Kidney (tissue), 13 donors: ENCODE measurements at regions not wholly inside any gene's neighbourhood (a gene's known extent, or its start where the extent isn't known, plus 50 kb on each side); places are given as distances from the start of the nearest gene placed in this dataset.

Source experiments
- DNase-seq, 5 donors: peaks; one replicate each; pipeline ENCODE4 v3.0.0-alpha.2; 2013 to 2020
- FAIRE-seq: peaks from 2 replicates; lab custom pipeline; 2012; peaks lifted over from hg19 to GRCh38; lab: Jason Lieb, UNC
- H3K27ac ChIP-seq, 2 donors: one replicate each; pipeline ENCODE4 v1.7.0; 2013; ENCODE audit warnings: low read depth in 2 of 2, low read length in 2 of 2, inconsistent platforms in 1 of 2
- H3K27me3 ChIP-seq: one replicate; pipeline ENCODE4 v1.7.1; 2013; ENCODE audit warnings: low read length, inconsistent platforms; ENCODE audit not compliant: control insufficient read depth, insufficient read depth
- H3K36me3 ChIP-seq, 3 donors: one replicate each; pipeline versions ENCODE4 v1.7.0 to v1.7.1; 2013; ENCODE audit warnings: low read length in 3 of 3, control low read depth in 1 of 3, inconsistent platforms in 1 of 3; ENCODE audit not compliant: insufficient read depth in 3 of 3, control insufficient read depth in 2 of 3
- H3K4me1 ChIP-seq, 3 donors: one replicate each; pipeline versions ENCODE4 v1.7.0 to v1.7.1; 2013; ENCODE audit warnings: low read length in 3 of 3, inconsistent platforms in 1 of 3, low read depth in 1 of 3; ENCODE audit not compliant: control insufficient read depth in 2 of 3, insufficient read depth in 2 of 3
- H3K4me3 ChIP-seq, 3 donors: one replicate each; pipeline versions ENCODE4 v1.7.0 to v1.8.1; 2013; ENCODE audit warnings: low read length in 3 of 3, control low read depth in 1 of 3, inconsistent platforms in 1 of 3
- H3K9ac ChIP-seq, 3 donors: one replicate each; pipeline versions ENCODE4 v1.7.0 to v1.7.1; 2013; ENCODE audit warnings: low read length in 3 of 3, control low read depth in 1 of 3, inconsistent platforms in 1 of 3
- H3K9me3 ChIP-seq, 3 donors: one replicate each; pipeline versions ENCODE4 v1.7.0 to v1.7.1; 2013; ENCODE audit warnings: low read length in 3 of 3, control low read depth in 1 of 3, inconsistent platforms in 1 of 3; ENCODE audit not compliant: control insufficient read depth in 2 of 3, insufficient read depth in 1 of 3
- intact Hi-C: fragments of 100-400 bp; cut with DNase I; formaldehyde crosslinking; loops from one replicate; pipeline ENCODE4 v1.11.1; 2022
- TF ChIP-seq, protein P1 (sequence below): IDR thresholded peaks from 3 replicates; pipeline ENCODE4 v1.5.1; 2012; ENCODE audit warnings: mild to moderate bottlenecking, moderate library complexity, borderline replicate concordance; ENCODE audit not compliant: insufficient read depth; ENCODE audit errors: extremely low read depth
- donor health status: control.
- donor health status: control.
- donor health status: control.
- donor health status: control.
- donor health status: control.
- donor health status: DM: yes; HTN: yes; CAD: no.
- donor health status: Normal renal cell carcinoma (clear cell type).

DNA sequence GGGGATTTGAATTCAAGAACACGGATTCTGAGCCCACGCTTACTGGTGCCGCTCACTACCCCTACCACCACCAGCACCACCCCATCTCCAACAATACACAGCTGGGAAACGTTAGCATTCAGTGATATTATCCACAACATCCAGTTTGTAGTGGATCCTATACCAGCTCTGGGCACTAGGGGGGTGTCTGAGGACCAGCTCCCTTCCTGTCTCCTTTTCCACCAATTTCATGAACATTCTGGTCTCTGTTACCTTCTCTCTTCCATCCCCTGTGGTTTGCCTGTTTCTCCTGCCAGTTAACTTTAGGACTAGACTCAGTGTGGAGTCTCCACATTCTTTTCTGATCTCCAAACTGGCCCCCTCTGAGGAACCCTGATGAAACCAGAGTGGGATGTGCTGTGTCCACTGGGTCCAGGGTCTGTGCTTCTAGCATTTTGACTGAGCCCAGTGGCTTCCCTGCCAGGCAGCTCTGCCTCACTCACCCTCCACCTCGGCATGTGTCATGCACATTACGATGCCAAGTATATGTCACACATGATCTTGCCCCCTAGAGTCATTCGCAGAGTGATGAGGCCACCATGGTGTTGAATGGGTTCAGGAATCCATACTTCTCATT lies 187.0 kb upstream of the CDH13 start:
- DNase-seq (peak in 1 of 5 donors; percentile 10), FAIRE-seq (no peak)
- intact Hi-C loops = no loop called here
- H3K27ac ChIP-seq = no peak overlapping the region
- H3K4me3 ChIP-seq = no peak overlapping the region
- TF ChIP-seq, protein P1, sequence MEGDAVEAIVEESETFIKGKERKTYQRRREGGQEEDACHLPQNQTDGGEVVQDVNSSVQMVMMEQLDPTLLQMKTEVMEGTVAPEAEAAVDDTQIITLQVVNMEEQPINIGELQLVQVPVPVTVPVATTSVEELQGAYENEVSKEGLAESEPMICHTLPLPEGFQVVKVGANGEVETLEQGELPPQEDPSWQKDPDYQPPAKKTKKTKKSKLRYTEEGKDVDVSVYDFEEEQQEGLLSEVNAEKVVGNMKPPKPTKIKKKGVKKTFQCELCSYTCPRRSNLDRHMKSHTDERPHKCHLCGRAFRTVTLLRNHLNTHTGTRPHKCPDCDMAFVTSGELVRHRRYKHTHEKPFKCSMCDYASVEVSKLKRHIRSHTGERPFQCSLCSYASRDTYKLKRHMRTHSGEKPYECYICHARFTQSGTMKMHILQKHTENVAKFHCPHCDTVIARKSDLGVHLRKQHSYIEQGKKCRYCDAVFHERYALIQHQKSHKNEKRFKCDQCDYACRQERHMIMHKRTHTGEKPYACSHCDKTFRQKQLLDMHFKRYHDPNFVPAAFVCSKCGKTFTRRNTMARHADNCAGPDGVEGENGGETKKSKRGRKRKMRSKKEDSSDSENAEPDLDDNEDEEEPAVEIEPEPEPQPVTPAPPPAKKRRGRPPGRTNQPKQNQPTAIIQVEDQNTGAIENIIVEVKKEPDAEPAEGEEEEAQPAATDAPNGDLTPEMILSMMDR = no peak
- no peak overlapping the region for H3K9ac ChIP-seq
- H3K9me3 ChIP-seq = peaks cover 0 to 2% (median 0%) of the 10 kb centered on the region in 3 donors
- H3K27me3 ChIP-seq = no peaks in the 10 kb centered on the region
- H3K4me1 ChIP-seq = no peaks in the 10 kb centered on the region
- no peaks in the 10 kb centered on the region for H3K36me3 ChIP-seq

GRCh38 chr16:82433042-82433441 lies 193.7 kb upstream of the CDH13 start:
- H3K4me3 ChIP-seq = no peak overlapping the region
- no peak for DNase-seq
- intact Hi-C loops = no loop called here
- TF ChIP-seq, protein P1 = no peak
- H3K9me3 ChIP-seq = no peaks in the 10 kb centered on the region
- no peaks in the 10 kb centered on the region for H3K36me3 ChIP-seq
- no peak overlapping the region for H3K9ac ChIP-seq
- H3K4me1 ChIP-seq = no peaks in the 10 kb centered on the region
- H3K27ac ChIP-seq = no peak overlapping the region
- no peaks in the 10 kb centered on the region for H3K27me3 ChIP-seq
- no peak for FAIRE-seq

DNA sequence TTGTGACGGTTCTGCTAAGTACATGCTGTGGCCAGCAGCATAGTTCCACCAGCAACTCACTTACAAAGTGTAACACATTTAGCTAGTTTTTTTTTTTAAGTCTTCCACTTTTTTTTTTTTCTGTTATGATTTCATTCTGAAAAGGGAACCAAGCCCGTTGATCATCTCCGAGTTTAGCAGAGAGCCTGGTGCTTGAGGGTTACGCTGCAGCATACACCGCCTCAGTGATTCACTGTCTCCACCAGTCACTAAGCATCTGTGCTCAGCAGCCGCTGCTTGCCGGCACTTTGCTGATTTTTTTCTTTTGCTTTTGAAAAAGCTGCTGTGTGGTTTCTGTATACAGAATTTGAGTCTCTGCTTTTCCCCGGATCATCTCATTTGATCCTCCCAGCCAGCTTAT lies 194.5 kb upstream of the CDH13 start:
- H3K27me3 ChIP-seq = no peaks in the 10 kb centered on the region
- intact Hi-C loops = no loop called here
- no peaks in the 10 kb centered on the region for H3K4me1 ChIP-seq
- H3K4me3 ChIP-seq = no peak overlapping the region
- DNase-seq (peak in 1 of 5 donors; percentile 16), FAIRE-seq (no peak)
- H3K27ac ChIP-seq = no peak overlapping the region
- TF ChIP-seq, protein P1 = no peak
- no peak overlapping the region for H3K9ac ChIP-seq
- no peaks in the 10 kb centered on the region for H3K36me3 ChIP-seq
- H3K9me3 ChIP-seq = no peaks in the 10 kb centered on the region

DNA sequence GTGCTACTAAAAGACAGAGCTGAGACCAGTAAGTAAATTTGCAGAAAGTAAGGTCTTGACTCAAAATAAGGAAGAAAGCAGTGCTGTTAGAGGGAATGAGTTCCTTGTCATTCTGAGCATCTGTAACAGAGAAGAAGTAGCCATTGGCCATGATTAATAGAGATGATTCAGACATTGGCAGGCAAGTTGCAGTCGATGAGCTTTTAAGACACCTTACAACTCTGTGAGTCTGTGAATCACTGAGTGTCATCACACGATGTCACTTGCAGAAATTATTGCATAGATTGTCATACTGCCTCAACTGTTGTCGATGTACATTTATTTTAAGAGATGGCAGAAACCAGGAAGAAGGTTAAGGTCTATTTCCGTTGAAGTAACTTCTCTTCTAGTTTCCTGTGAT lies 201.1 kb upstream of the CDH13 start:
- DNase-seq (no peak), FAIRE-seq (no peak)
- no peak overlapping the region for H3K9ac ChIP-seq
- H3K4me1 ChIP-seq = no peaks in the 10 kb centered on the region
- no peak overlapping the region for H3K27ac ChIP-seq
- no peaks in the 10 kb centered on the region for H3K27me3 ChIP-seq
- intact Hi-C loops = no loop called here
- H3K4me3 ChIP-seq = no peak overlapping the region
- TF ChIP-seq, protein P1 = no peak
- H3K36me3 ChIP-seq = no peaks in the 10 kb centered on the region
- peaks cover 0 to 8% (median 0%) of the 10 kb centered on the region in 3 donors for H3K9me3 ChIP-seq
